Mucosa of rectum (tissue), 2 donors: ENCODE measurements at regions not wholly inside any gene's neighbourhood (a gene's known extent, or its start where the extent isn't known, plus 50 kb on each side); places are given as distances from the start of the nearest gene placed in this dataset.

Source experiments
- H3K27ac ChIP-seq, 2 donors: one replicate each; pipeline ENCODE4 v1.7.0; 2013; ENCODE audit warnings: inconsistent platforms in 2 of 2, low read depth in 2 of 2, low read length in 2 of 2
- H3K27me3 ChIP-seq, 2 donors: one replicate each; pipeline ENCODE4 v1.7.0; 2013; ENCODE audit warnings: low read length in 2 of 2; ENCODE audit not compliant: control insufficient read depth in 2 of 2, insufficient read depth in 2 of 2
- H3K36me3 ChIP-seq, 2 donors: one replicate each; pipeline ENCODE4 v1.7.0; 2013; ENCODE audit warnings: low read length in 2 of 2; ENCODE audit not compliant: control insufficient read depth in 2 of 2, insufficient read depth in 2 of 2
- H3K4me1 ChIP-seq, 2 donors: one replicate each; pipeline ENCODE4 v1.7.0; 2013; ENCODE audit warnings: low read length in 2 of 2, mild to moderate bottlenecking in 1 of 2; ENCODE audit not compliant: control insufficient read depth in 2 of 2, insufficient read depth in 2 of 2
- H3K4me3 ChIP-seq, 2 donors: one replicate each; pipeline ENCODE4 v1.7.0; 2013; ENCODE audit warnings: low read length in 2 of 2
- H3K9ac ChIP-seq, 2 donors: one replicate each; pipeline ENCODE4 v1.7.0; 2013; ENCODE audit warnings: low read length in 2 of 2, low read depth in 1 of 2, mild to moderate bottlenecking in 1 of 2
- H3K9me3 ChIP-seq, 2 donors: one replicate each; pipeline ENCODE4 v1.7.0; 2013; ENCODE audit warnings: low read length in 2 of 2; ENCODE audit not compliant: control insufficient read depth in 2 of 2
- donor health status: healthy.
- donor health status: Normal muscosa, but diverticular disease.

DNA sequence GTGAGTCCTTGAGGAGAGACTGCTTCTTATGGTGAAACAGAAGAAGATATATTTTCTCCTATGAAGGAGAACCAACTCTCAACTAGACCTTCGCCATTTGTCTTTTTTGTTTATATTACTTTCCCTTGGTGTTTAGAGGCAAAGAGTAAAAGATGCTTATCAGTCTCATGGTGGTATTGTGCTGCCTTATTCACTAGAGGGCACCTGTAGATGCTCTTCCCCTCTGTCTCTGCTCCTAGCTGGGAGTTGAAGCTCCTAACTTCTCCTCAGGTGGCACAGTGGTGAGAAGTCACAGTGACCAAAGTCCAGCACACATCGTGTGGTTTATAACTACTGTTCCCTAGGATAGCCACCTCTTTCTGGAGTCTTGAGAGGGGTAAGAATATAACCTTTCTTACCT lies 1359.6 kb downstream of the PLA2G4A start:
- H3K4me3 ChIP-seq, result no peak overlapping the region
- peaks cover 2 to 5% of the 10 kb centered on the region in 2 donors for H3K9me3 ChIP-seq
- H3K27me3 ChIP-seq, result no peaks in the 10 kb centered on the region
- no peaks in the 10 kb centered on the region for H3K4me1 ChIP-seq
- H3K9ac ChIP-seq, result no peak overlapping the region
- H3K36me3 ChIP-seq, result no peaks in the 10 kb centered on the region
- H3K27ac ChIP-seq, result no peak overlapping the region

GRCh38 chr1:188194916-188195315 lies 1366.2 kb downstream of the PLA2G4A start:
- Histone ChIP-seq H3K4me1 (no peaks in the 10 kb centered on the region), H3K9ac (no peak overlapping the region), H3K27ac (no peak overlapping the region), H3K4me3 (no peak overlapping the region), H3K9me3 (no peaks in the 10 kb centered on the region), H3K27me3 (no peaks in the 10 kb centered on the region), H3K36me3 (no peaks in the 10 kb centered on the region)

DNA sequence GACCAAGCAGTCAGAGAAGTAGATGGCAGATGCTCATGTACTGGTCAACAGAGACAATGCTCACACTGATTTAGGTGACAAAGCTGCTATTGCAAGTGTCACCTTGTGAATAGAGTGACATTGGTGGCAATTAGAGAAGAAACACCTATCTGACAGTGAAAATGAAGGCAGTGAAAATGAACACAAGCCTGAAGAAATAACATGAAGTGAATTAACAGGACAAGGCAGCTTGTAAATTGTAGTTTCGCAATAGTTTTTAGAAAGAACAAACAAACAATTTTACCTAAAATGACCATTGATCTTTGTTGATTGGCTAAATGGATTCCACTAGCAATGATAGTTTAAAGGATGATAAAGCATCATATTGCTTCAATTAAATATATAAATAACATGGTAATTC lies 1389.5 kb downstream of the PLA2G4A start:
- no peak overlapping the region for H3K9ac ChIP-seq
- no peaks in the 10 kb centered on the region for H3K36me3 ChIP-seq
- no peaks in the 10 kb centered on the region for H3K9me3 ChIP-seq
- no peaks in the 10 kb centered on the region for H3K27me3 ChIP-seq
- no peak overlapping the region for H3K27ac ChIP-seq
- H3K4me3 ChIP-seq, result no peak overlapping the region
- H3K4me1 ChIP-seq, result no peaks in the 10 kb centered on the region

DNA sequence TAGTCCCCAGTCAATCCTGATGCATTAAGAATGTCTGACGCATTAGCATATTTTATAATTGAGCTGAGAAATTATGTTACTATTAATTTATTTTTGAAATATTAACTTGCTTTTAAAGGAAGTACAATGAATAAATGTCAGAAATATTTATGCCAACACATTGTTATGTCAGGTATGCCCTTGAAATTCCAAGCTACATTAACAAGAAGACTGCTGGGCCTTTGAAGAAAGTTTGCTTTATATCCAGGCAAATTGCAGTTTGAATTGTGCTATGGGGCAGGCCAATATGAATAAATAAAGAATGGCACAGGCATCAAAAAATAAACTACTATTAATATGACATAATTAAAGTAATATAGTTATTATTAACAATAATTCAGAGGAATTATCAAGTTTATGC lies 1391.3 kb downstream of the PLA2G4A start:
- no peak overlapping the region for H3K4me3 ChIP-seq
- no peaks in the 10 kb centered on the region for H3K36me3 ChIP-seq
- no peaks in the 10 kb centered on the region for H3K9me3 ChIP-seq
- H3K27ac ChIP-seq, result no peak overlapping the region
- no peaks in the 10 kb centered on the region for H3K27me3 ChIP-seq
- H3K9ac ChIP-seq, result no peak overlapping the region
- H3K4me1 ChIP-seq, result no peaks in the 10 kb centered on the region

- H3K9me3 ChIP-seq, result peaks cover 0 to 3% of the 10 kb centered on the region in 2 donors
- no peaks in the 10 kb centered on the region for H3K4me1 ChIP-seq
- no peaks in the 10 kb centered on the region for H3K27me3 ChIP-seq
- no peak overlapping the region for H3K9ac ChIP-seq
- no peaks in the 10 kb centered on the region for H3K36me3 ChIP-seq
- no peak overlapping the region for H3K27ac ChIP-seq
- no peak overlapping the region for H3K4me3 ChIP-seq
These were observed 1395.5 kb downstream of the PLA2G4A start for GRCh38 chr1:188224263-188224662.

DNA sequence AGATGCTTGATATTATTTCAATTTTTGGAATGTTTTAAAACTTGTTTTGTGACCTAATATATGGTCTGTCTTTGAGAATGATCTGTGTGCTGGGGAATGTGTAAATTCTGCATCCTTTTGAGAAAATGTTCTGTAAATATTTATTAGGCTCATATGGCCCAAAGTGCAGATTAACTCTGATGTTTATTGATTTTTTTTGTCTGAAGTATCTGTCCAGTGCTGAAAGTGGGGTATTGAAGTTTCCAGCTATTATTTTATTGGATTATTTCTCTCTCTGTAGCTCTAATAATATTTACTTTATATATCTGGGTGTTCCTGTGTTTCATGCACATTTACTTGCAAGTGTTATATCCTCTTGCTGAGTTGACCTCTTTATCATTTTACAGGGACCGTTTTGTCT lies 1397.2 kb downstream of the PLA2G4A start:
- Histone ChIP-seq H3K36me3 (no peaks in the 10 kb centered on the region), H3K9me3 (peaks cover 0 to 3% of the 10 kb centered on the region in 2 donors), H3K27ac (no peak overlapping the region), H3K27me3 (no peaks in the 10 kb centered on the region), H3K9ac (no peak overlapping the region), H3K4me1 (no peaks in the 10 kb centered on the region), H3K4me3 (no peak overlapping the region)

- no peaks in the 10 kb centered on the region for H3K4me1 ChIP-seq
- H3K27me3 ChIP-seq, result no peaks in the 10 kb centered on the region
- H3K9ac ChIP-seq, result no peak overlapping the region
- no peak overlapping the region for H3K4me3 ChIP-seq
- no peak overlapping the region for H3K27ac ChIP-seq
- peaks cover 0 to 3% of the 10 kb centered on the region in 2 donors for H3K9me3 ChIP-seq
- no peaks in the 10 kb centered on the region for H3K36me3 ChIP-seq
These were observed 1399.9 kb downstream of the PLA2G4A start for GRCh38 chr1:188228623-188229022.

- Histone ChIP-seq H3K36me3 (no peaks in the 10 kb centered on the region), H3K27ac (no peak overlapping the region), H3K9me3 (no peaks in the 10 kb centered on the region), H3K27me3 (no peaks in the 10 kb centered on the region), H3K9ac (no peak overlapping the region), H3K4me3 (no peak overlapping the region), H3K4me1 (no peaks in the 10 kb centered on the region)
These were observed 1409.0 kb downstream of the PLA2G4A start for GRCh38 chr1:188237573-188238348.

DNA sequence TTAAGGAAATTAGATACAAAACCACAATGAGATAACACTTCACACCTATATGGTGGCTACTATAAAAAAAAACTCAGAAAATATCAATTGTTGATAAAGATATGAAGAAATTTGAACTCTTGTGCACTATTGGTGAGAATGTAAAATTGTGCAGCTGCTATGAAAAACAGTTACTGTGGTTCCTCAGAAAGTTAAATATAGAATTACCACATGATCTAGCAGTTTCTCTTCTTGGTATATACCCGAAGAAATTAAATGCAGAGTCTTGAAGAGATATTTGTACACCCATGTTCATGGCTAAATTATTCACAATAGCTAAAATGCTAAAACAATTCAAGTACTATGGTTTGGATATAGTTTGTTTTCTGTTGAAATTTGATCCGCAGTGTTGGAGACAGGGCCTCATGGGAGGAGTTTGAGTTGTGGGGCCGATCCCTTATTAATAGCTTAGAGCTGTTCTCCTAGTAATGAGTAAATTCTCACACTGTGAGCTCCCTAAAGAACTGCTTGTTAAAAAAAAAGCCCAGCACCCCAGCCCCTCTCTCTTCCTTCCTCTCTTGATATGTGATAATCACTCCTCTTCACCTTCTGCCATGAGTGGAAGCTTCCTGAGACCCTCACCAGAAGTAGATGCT lies 1412.1 kb downstream of the PLA2G4A start:
- Histone ChIP-seq H3K27me3 (no peaks in the 10 kb centered on the region), H3K9ac (no peak overlapping the region), H3K4me1 (no peaks in the 10 kb centered on the region), H3K4me3 (no peak overlapping the region), H3K36me3 (no peaks in the 10 kb centered on the region), H3K27ac (no peak overlapping the region), H3K9me3 (no peaks in the 10 kb centered on the region)

GRCh38 chr1:188241629-188242028 lies 1412.9 kb downstream of the PLA2G4A start:
- Histone ChIP-seq H3K4me3 (no peak overlapping the region), H3K9ac (no peak overlapping the region), H3K27me3 (no peaks in the 10 kb centered on the region), H3K27ac (no peak overlapping the region), H3K4me1 (no peaks in the 10 kb centered on the region), H3K36me3 (no peaks in the 10 kb centered on the region), H3K9me3 (no peaks in the 10 kb centered on the region)
